ENCODE measurements at regions not wholly inside any gene's neighbourhood (a gene's known extent, or its start where the extent isn't known, plus 50 kb on each side); places are given as distances from the start of the nearest gene placed in this dataset.

DNA sequence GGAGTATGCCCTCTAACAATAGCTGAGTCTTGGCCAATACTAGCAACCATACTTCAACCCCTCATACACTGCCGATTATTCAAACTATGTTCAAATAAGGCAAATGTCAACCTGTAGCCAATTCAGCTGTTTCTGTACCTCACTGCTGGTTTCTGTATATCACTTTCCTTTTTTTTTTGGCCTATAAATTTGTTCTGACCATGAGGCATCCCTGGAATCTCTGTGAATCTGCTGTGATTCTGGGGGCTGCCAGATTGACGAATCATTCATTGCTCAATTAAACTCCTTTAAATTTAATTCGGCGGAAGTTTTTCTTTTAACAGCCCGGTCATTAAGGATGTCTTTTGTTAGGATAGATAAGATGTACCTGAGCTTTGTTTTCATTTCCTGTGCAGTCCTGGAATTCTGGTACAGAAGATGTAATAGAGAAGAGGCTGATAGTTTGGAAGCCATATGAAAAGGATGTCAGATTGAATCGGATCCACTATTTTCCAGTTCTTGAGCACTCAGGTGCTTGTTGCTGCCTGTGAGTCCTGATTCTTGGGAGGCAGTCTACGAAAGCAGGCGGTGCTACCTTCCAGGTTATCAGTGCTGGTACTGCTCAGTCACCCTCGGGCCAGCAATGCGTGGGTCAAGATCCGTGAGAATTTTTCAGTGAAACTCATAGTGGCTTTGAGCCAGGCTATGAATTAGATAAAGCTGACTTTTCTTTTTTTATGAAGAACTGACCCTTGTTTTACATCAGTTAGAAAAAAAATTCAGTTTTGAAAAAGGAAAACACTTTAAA, 106.2 kb upstream of the TUT7 start:
- Histone ChIP-seq H3K27me3 (ENCODE audit: control insufficient read depth in 2 of 2, insufficient read depth in 2 of 2, low read length in 2 of 2) (no peaks in the 10 kb centered on the region; a peak in 1 of 5 replicates), H3K27ac (ENCODE audit: extremely low read depth, low read depth, low read length) (no peak overlapping the region), H4K20me1 (replicated peaks; ENCODE audit: control insufficient read depth, insufficient read depth, low read length) (no peaks in the 10 kb centered on the region), H3K4me1 (replicated peaks in 1 of 2; ENCODE audit: control insufficient read depth in 2 of 2, insufficient read depth in 2 of 2, low read length in 2 of 2) (no peaks in the 10 kb centered on the region), H3K36me3 (ENCODE audit: control insufficient read depth, insufficient read depth, low read length) (no peaks in the 10 kb centered on the region), H2AFZ (ENCODE audit: low read depth, low read length) (no peak overlapping the region), H3K79me2 (ENCODE audit: control insufficient read depth, insufficient read depth, low read length) (no peaks in the 10 kb centered on the region), H3K9ac (ENCODE audit: insufficient read depth in 1 of 2, low read depth in 2 of 2, low read length in 2 of 2) (no peak overlapping the region), H3K9me3 (replicated peaks; ENCODE audit: control insufficient read depth, insufficient read depth, low read depth, low read length) (no peaks in the 10 kb centered on the region), H3K4me2 (ENCODE audit: insufficient read depth, low read length) (no peak overlapping the region), H3K4me3 (no peak overlapping the region), H3K9me1 (ENCODE audit: control insufficient read depth, insufficient read depth, low read length) (no peaks in the 10 kb centered on the region)
- in situ Hi-C loops (cut with MboI) (no loop called here), intact Hi-C loops (cut with micrococcal nuclease) (no loop called here)
- WGBS (ENCODE audit: insufficient coverage, low coverage, missing lambda C conversion rate) = 2% methylated on average over 9 of the region's 11 CpGs
- TF ChIP-seq SIN3A (IDR thresholded peaks at IDR 0.05; ENCODE audit: borderline replicate concordance in 2 of 2, control insufficient read depth in 1 of 2, low read depth in 2 of 2, low read length in 2 of 2) = no peak
- no peak for TF ChIP-seq ZNF699 (CRISPR knock-in tag; IDR thresholded peaks at IDR 0.05; ENCODE audit: insufficient replicate concordance)
- TF ChIP-seq KHSRP (IDR thresholded peaks at IDR 0.05) = no peak
- TF ChIP-seq CBX2 (IDR thresholded peaks at IDR 0.05; ENCODE audit: insufficient read depth, low read length, poor library complexity, severe bottlenecking) = no peak
- TF ChIP-seq HDAC1 (IDR thresholded peaks at IDR 0.05) = no peak
- no peak for TF ChIP-seq MCM5 (IDR thresholded peaks at IDR 0.05; ENCODE audit: low read depth)
- no peak for TF ChIP-seq ZNF766 (CRISPR knock-in tag; conservative IDR thresholded peaks at IDR 0.05)
- no peak for TF ChIP-seq FIP1L1 (IDR thresholded peaks at IDR 0.05; ENCODE audit: low read depth, low read length, poor library complexity, severe bottlenecking)
- CTCF ChIA-PET (ENCODE audit: low intra/inter-chr PET ratio) = no interaction called here
- BruUV-seq (replicated peaks) = no TSS peak
- ATAC-seq (no peak), DNase-seq (ENCODE audit: extremely low read depth in 1 of 4, low spot score in 3 of 4) (no peak), FAIRE-seq (no peak)
- POLR2A ChIA-PET = no interaction called here

All from K562 (cell line).